ENCODE measurements at regions not wholly inside any gene's neighbourhood (a gene's known extent, or its start where the extent isn't known, plus 50 kb on each side); places are given as distances from the start of the nearest gene placed in this dataset.
"Not testable (repeated sequence)": the region's sequence is repeated elsewhere in the genome, so short reads cannot be mapped to it uniquely, and the experiment has no call there.

GRCh38 chr7:119086026-119086425 is 861.5 kb downstream of the ANKRD7 start:
- Histone ChIP-seq H3K36me3 (ENCODE audit: control insufficient read depth, insufficient read depth, low read length) (no peaks in the 10 kb centered on the region), H3K9ac (ENCODE audit: extremely low read depth, low read length, poor library complexity, severe bottlenecking) (no peak overlapping the region), H3K27me3 (ENCODE audit: control insufficient read depth, insufficient read depth, low read length, poor library complexity, severe bottlenecking) (no peaks in the 10 kb centered on the region), H3K27ac (ENCODE audit: low read depth, low read length) (no peak overlapping the region), H3K9me3 (ENCODE audit: control insufficient read depth, low read length) (peaks cover 17% of the 10 kb centered on the region), H3K4me1 (ENCODE audit: control insufficient read depth, insufficient read depth, low read length) (peaks cover 3% of the 10 kb centered on the region), H3K4me3 (ENCODE audit: low read length) (no peak overlapping the region)
- H3K9me3 Mint-ChIP-seq = peaks cover 34% of the 10 kb centered on the region
- no peaks in the 10 kb centered on the region for H3K27me3 Mint-ChIP-seq (ENCODE audit: insufficient read depth)
- TF ChIP-seq CTCF (conservative IDR thresholded peaks at IDR 0.05) = no peak
- H3K4me1 Mint-ChIP-seq = no peaks in the 10 kb centered on the region
- DNase-seq = no peak
- 83 to 100% methylated on average over 1 of the region's 1 CpG for WGBS, 2 experiments (ENCODE audit: insufficient coverage in 1 of 2, insufficient read length in 1 of 2)
- no peak overlapping the region for H3K4me3 Mint-ChIP-seq
- H3K27ac Mint-ChIP-seq = no peak overlapping the region
- peaks cover 5% of the 10 kb centered on the region for H3K36me3 Mint-ChIP-seq (ENCODE audit: low read depth)

- Histone ChIP-seq H3K36me3 (ENCODE audit: control insufficient read depth, insufficient read depth, low read length) (no peaks in the 10 kb centered on the region), H3K4me3 (ENCODE audit: low read length) (no peak overlapping the region), H3K9me3 (ENCODE audit: control insufficient read depth, low read length) (peaks cover 24% of the 10 kb centered on the region), H3K9ac (ENCODE audit: extremely low read depth, low read length, poor library complexity, severe bottlenecking) (no peak overlapping the region), H3K27me3 (ENCODE audit: control insufficient read depth, insufficient read depth, low read length, poor library complexity, severe bottlenecking) (no peaks in the 10 kb centered on the region), H3K27ac (ENCODE audit: low read depth, low read length) (no peak overlapping the region), H3K4me1 (ENCODE audit: control insufficient read depth, insufficient read depth, low read length) (peaks cover 3% of the 10 kb centered on the region)
- Mint-ChIP-seq H3K4me3 (no peak overlapping the region), H3K36me3 (ENCODE audit: low read depth) (peaks cover 8% of the 10 kb centered on the region), H3K4me1 (no peaks in the 10 kb centered on the region), H3K9me3 (peaks cover 20% of the 10 kb centered on the region), H3K27ac (no peak overlapping the region), H3K27me3 (ENCODE audit: insufficient read depth) (no peaks in the 10 kb centered on the region)
- no peak for TF ChIP-seq CTCF (conservative IDR thresholded peaks at IDR 0.05)
- DNase-seq = no peak
Observed at GRCh38 chr7:119090851-119091250, 866.3 kb downstream of the ANKRD7 start.

GRCh38 chr7:119096683-119097082 is 872.2 kb downstream of the ANKRD7 start:
- H3K36me3 Mint-ChIP-seq (ENCODE audit: low read depth) = peaks cover 27% of the 10 kb centered on the region
- Histone ChIP-seq H3K27me3 (ENCODE audit: control insufficient read depth, insufficient read depth, low read length, poor library complexity, severe bottlenecking) (no peaks in the 10 kb centered on the region), H3K36me3 (ENCODE audit: control insufficient read depth, insufficient read depth, low read length) (no peaks in the 10 kb centered on the region), H3K27ac (ENCODE audit: low read depth, low read length) (no peak overlapping the region), H3K4me3 (ENCODE audit: low read length) (peak overlapping the region; percentile 3), H3K4me1 (ENCODE audit: control insufficient read depth, insufficient read depth, low read length) (peaks cover 6% of the 10 kb centered on the region), H3K9me3 (ENCODE audit: control insufficient read depth, low read length) (peaks cover 52% of the 10 kb centered on the region), H3K9ac (ENCODE audit: extremely low read depth, low read length, poor library complexity, severe bottlenecking) (no peak overlapping the region)
- peaks cover 33% of the 10 kb centered on the region for H3K9me3 Mint-ChIP-seq
- H3K27me3 Mint-ChIP-seq (ENCODE audit: insufficient read depth) = peaks cover 5% of the 10 kb centered on the region
- DNase-seq = no peak
- WGBS, 2 experiments (ENCODE audit: insufficient coverage in 1 of 2, insufficient read length in 1 of 2) = 90 to 93% methylated on average over 3 of the region's 3 CpGs
- H3K4me3 Mint-ChIP-seq = no peak overlapping the region
- peaks cover 29% of the 10 kb centered on the region for H3K4me1 Mint-ChIP-seq
- H3K27ac Mint-ChIP-seq = no peak overlapping the region
- TF ChIP-seq CTCF (conservative IDR thresholded peaks at IDR 0.05) = no peak

GRCh38 chr7:119100611-119101258 is 876.2 kb downstream of the ANKRD7 start:
- DNase-seq = peak; percentile 83
- Mint-ChIP-seq H3K9me3 (peaks cover 17% of the 10 kb centered on the region), H3K27ac (peak overlapping the region; percentile 96), H3K4me3 (peak overlapping the region; percentile 10), H3K36me3 (ENCODE audit: low read depth) (peaks cover 18% of the 10 kb centered on the region), H3K4me1 (peaks cover 63% of the 10 kb centered on the region)
- not testable (repeated sequence) for H3K36me3 ChIP-seq (ENCODE audit: control insufficient read depth, insufficient read depth, low read length); H3K27me3 Mint-ChIP-seq (ENCODE audit: insufficient read depth); H3K4me3 ChIP-seq (ENCODE audit: low read length); H3K27ac ChIP-seq (ENCODE audit: low read depth, low read length); H3K27me3 ChIP-seq (ENCODE audit: control insufficient read depth, insufficient read depth, low read length, poor library complexity, severe bottlenecking)
- H3K9me3 ChIP-seq (ENCODE audit: control insufficient read depth, low read length) = peaks cover 29% of the 10 kb centered on the region
- WGBS, 2 experiments (ENCODE audit: insufficient coverage in 1 of 2, insufficient read length in 1 of 2) = 0 to 9% methylated on average over 1 to 3 of the region's 4 CpGs
- H3K9ac ChIP-seq (ENCODE audit: extremely low read depth, low read length, poor library complexity, severe bottlenecking) = peak overlapping the region; percentile 35
- H3K4me1 ChIP-seq (ENCODE audit: control insufficient read depth, insufficient read depth, low read length) = peaks cover 17% of the 10 kb centered on the region

Data from endodermal cell (in vitro differentiated cells).